ENCODE measurements at regions not wholly inside any gene's neighbourhood (a gene's known extent, or its start where the extent isn't known, plus 50 kb on each side); places are given as distances from the start of the nearest gene placed in this dataset.

GRCh38 chr4:38205261-38205660 lies 245.1 kb downstream of the PTTG2 start:
- Histone ChIP-seq H3K27me3 (no peaks in the 10 kb centered on the region), H3K36me3 (no peaks in the 10 kb centered on the region), H3K4me3 (no peak overlapping the region), H3K9me3 (no peaks in the 10 kb centered on the region), H3K27ac (no peak overlapping the region), H3K4me1 (peaks cover 0 to 4% (median 3%) of the 10 kb centered on the region in 3 donors)
- WGBS, 2 donors (ENCODE audit: low coverage in 1 of 2): 47 to 67% methylated on average over 3 of the region's 3 CpGs
- TF ChIP-seq POLR2A (IDR thresholded peaks at IDR 0.05) (no peak), POLR2AphosphoS5 (IDR thresholded peaks at IDR 0.05) (no peak), EP300 (IDR thresholded peaks at IDR 0.05) (no peak)
- TF ChIP-seq, protein P1, sequence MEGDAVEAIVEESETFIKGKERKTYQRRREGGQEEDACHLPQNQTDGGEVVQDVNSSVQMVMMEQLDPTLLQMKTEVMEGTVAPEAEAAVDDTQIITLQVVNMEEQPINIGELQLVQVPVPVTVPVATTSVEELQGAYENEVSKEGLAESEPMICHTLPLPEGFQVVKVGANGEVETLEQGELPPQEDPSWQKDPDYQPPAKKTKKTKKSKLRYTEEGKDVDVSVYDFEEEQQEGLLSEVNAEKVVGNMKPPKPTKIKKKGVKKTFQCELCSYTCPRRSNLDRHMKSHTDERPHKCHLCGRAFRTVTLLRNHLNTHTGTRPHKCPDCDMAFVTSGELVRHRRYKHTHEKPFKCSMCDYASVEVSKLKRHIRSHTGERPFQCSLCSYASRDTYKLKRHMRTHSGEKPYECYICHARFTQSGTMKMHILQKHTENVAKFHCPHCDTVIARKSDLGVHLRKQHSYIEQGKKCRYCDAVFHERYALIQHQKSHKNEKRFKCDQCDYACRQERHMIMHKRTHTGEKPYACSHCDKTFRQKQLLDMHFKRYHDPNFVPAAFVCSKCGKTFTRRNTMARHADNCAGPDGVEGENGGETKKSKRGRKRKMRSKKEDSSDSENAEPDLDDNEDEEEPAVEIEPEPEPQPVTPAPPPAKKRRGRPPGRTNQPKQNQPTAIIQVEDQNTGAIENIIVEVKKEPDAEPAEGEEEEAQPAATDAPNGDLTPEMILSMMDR (IDR thresholded peaks at IDR 0.05): no peak
- ATAC-seq: no peak

DNA sequence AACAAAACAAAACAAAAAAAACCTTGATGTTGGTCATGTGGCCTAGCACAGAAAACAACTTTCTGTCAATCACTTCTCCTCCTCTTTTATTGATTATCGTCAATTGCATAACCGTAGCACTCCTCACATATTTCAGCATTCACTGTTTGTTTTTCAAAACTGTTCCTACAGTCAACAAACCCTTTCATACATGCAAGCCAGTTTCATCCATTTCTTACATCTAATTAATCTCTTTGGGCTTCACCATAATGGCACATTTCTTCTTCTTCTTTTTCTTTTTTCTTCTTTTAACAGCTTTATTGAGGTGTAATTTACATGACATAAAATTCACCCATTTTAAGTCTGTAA lies 246.9 kb downstream of the PTTG2 start:
- WGBS, 2 donors (ENCODE audit: low coverage in 1 of 2): 92 to 94% methylated on average over 2 of the region's 2 CpGs
- Histone ChIP-seq H3K4me3 (no peak overlapping the region), H3K27ac (no peak overlapping the region), H3K36me3 (no peaks in the 10 kb centered on the region), H3K27me3 (no peaks in the 10 kb centered on the region), H3K4me1 (peaks cover 0 to 21% (median 12%) of the 10 kb centered on the region in 3 donors), H3K9me3 (no peaks in the 10 kb centered on the region)
- no peak for ATAC-seq
- TF ChIP-seq EP300 (IDR thresholded peaks at IDR 0.05) (no peak), POLR2A (IDR thresholded peaks at IDR 0.05) (no peak), POLR2AphosphoS5 (IDR thresholded peaks at IDR 0.05) (no peak)
- TF ChIP-seq, protein P1 (IDR thresholded peaks at IDR 0.05): no peak

DNA sequence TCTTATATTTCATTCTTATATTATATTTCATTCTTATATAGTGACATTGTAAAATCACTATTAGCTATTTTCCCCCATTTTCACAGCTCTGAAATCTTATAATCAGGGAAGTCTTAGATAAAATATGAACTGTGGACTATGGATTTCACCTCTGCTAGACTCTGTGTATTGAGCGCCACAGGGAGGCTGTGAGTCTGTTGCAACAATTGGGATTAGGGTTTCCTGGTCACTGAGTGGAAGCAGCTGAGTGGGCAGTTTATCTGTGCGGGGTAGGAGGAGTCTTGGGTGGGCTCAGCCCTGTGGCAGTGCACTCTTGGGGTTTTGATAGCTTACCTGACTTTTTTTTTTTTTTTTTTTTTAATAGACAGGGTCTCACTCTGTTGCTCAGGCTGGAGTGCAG lies 249.5 kb downstream of the PTTG2 start:
- WGBS, 2 donors (ENCODE audit: low coverage in 1 of 2): 86 to 93% methylated on average over 2 of the region's 2 CpGs
- Histone ChIP-seq H3K27ac (no peak overlapping the region), H3K27me3 (no peaks in the 10 kb centered on the region), H3K9me3 (no peaks in the 10 kb centered on the region), H3K4me3 (no peak overlapping the region), H3K4me1 (peaks cover 0 to 22% (median 12%) of the 10 kb centered on the region in 3 donors), H3K36me3 (no peaks in the 10 kb centered on the region)
- no peak for ATAC-seq
- TF ChIP-seq POLR2AphosphoS5 (IDR thresholded peaks at IDR 0.05) (no peak), EP300 (IDR thresholded peaks at IDR 0.05) (no peak), POLR2A (IDR thresholded peaks at IDR 0.05) (no peak)
- TF ChIP-seq, protein P1 (IDR thresholded peaks at IDR 0.05): no peak

DNA sequence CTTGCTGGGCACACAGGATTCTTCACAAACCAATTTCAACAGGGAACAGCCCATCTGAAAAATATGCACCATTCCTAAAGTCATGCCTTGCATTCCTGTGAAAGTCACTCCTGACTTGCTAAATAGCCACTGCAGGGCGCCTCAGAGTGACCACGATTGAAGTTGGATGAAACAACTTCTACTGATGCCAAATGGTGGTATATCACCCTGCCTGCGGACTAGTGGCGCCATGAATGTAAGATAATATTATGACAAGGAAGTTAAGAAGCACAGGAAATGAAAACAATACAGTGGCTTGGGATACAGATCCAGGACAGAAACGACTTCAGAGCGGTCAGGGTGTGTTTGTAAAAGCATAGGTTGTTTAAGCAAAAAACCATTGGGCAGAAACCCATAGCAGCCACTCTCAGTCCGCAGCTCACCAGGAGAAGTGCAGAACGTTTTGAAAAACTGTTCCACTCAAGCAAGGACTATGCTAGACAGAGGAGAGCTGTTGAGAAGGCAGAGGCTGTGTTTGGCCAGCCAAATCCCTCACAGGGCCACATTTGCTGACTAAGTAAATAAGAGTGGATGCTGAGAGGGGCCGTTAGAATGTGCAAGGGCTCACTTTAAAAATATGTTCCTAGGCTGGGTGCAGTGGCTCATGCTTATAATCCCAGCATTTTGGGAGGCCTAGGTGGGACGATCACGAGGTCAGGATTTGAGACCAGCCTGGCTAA lies 250.4 kb downstream of the PTTG2 start:
- Histone ChIP-seq H3K4me1 (peaks cover 0 to 22% (median 12%) of the 10 kb centered on the region in 3 donors), H3K27me3 (no peaks in the 10 kb centered on the region), H3K27ac (peak overlapping the region in 3 of 4 donors; percentile 60 to 66 (median 65)), H3K36me3 (no peaks in the 10 kb centered on the region), H3K4me3 (no peak overlapping the region), H3K9me3 (peaks cover 0 to 8% (median 0%) of the 10 kb centered on the region in 3 donors)
- TF ChIP-seq POLR2A (IDR thresholded peaks at IDR 0.05): no peak
- TF ChIP-seq, protein P1 (IDR thresholded peaks at IDR 0.05): no peak
- no peak for TF ChIP-seq EP300 (IDR thresholded peaks at IDR 0.05)
- TF ChIP-seq POLR2AphosphoS5 (IDR thresholded peaks at IDR 0.05): no peak
- ATAC-seq: peak; percentile 12
- WGBS, 2 donors (ENCODE audit: low coverage in 1 of 2): 57 to 71% methylated on average over 9 of the region's 11 CpGs

DNA sequence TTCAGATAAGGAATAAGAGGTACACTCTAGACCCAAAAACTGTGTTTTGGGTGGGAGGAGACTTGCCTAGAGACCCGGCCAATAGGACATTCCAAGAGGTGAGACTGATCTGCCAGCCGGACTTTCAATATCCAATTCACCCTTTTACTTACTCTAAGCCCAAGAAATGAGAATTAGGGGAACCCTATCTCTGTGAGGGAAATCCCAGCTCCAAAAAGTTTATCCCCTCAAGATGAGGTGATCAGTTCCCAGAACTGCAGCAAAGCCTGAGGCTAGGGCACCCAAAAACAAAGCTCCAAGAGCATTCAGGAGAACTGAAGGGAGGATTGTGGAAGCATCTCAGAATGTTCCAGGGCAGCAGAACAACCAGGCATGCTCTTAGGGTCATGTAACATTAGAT lies 251.7 kb downstream of the PTTG2 start:
- 61% methylated on average over 2 of the region's 2 CpGs; no CpG with 5 or more reads in 1 of the 2 donors for WGBS, 2 donors (ENCODE audit: low coverage in 1 of 2)
- Histone ChIP-seq H3K27me3 (no peaks in the 10 kb centered on the region), H3K36me3 (no peaks in the 10 kb centered on the region), H3K27ac (peak overlapping the region in 3 of 4 donors; percentile 60 to 66 (median 65)), H3K9me3 (peaks cover 0 to 8% (median 0%) of the 10 kb centered on the region in 3 donors), H3K4me3 (no peak overlapping the region), H3K4me1 (peaks cover 0 to 22% (median 12%) of the 10 kb centered on the region in 3 donors)
- no peak for TF ChIP-seq POLR2AphosphoS5 (IDR thresholded peaks at IDR 0.05)
- TF ChIP-seq, protein P1 (IDR thresholded peaks at IDR 0.05): no peak
- peak; percentile 4 for ATAC-seq

All from gastroesophageal sphincter (tissue), 4 donors.